Fibroblast of upper back skin (primary cell): ENCODE measurements at regions not wholly inside any gene's neighbourhood (a gene's known extent, or its start where the extent isn't known, plus 50 kb on each side); places are given as distances from the start of the nearest gene placed in this dataset.
A peak's percentile ranks its signal among the peaks of the same experiment; 100 is the strongest.

Experiments used
- DNase-seq: peaks from one replicate; pipeline ENCODE4 v3.0.0-alpha.2; 2013

DNA sequence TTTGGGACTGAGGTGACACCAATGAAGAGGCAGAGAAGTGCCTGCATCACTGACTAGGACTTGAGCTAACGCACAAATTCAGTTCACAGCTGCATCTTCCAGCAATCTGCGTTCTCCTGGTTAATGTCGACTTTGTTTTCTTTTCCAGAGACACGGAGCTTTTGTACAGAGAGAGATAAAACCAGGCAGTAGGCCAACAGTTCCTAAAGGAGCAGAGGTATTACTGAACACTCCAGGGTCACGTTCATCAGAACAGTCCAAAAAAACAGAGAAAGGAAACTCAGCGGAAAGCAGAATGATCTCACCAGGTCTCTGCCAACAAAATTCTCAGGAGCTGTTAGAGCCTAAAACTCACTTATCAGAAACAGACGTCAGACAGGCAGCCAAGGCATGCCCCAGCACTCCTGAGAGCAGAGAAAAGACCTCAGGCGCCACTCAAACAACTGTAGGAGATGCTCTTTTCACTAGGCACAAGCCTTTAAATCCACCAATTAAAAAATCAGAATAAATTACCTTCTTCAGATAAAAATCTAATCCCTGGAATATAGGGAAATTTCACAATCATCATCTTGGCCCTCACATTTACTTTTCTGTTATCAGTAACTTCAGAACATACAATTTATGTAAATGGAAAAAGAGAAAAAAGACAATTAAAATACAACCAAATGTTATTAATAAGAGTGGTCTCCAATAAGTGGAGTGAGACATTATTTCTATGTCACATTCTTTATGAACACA lies 95.9 kb upstream of the SPTBN1 start:
- peak; percentile 81 for DNase-seq

GRCh38 chr2:54364409-54364808 lies 91.7 kb upstream of the SPTBN1 start:
- no peak for DNase-seq

- DNase-seq = no peak
These were observed 90.5 kb upstream of the SPTBN1 start for GRCh38 chr2:54365661-54366060.

- DNase-seq = peak; percentile 37
These were observed 89.4 kb upstream of the SPTBN1 start for GRCh38 chr2:54366487-54367280.

DNA sequence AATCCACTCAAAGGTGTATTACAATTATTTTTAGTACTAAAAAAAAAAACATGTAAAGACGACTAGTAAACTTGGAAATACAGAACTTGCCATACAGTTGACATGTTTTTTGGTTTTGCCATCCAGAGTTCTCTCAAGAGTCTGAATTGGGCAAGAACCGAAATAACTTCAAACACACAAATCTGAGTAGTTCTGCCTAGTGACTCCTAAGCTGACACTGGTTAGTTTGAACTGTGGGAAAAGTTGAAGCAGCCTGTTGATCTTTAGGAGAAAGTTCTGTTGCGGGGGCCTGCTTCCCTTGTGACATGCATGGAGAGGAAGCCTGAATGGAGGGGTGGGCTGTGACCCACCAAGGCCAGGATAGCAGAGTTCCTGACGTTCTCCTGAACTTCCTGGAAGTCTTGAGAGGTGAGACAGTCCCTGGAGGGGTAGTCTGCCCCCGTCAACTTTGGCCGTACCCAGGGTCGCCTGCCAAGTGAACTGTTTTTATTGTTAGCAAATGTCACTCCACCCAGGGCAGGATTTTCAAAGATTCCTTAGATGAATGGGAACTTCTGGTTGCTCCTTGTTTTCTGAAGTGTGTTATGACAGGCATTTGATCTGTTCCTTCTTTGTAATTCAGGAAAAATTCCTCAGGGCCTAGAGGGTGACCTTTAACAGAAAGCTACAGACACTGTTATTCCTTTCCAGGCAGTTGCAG lies 85.6 kb upstream of the SPTBN1 start:
- DNase-seq = no peak

- DNase-seq = no peak
These were observed 84.6 kb upstream of the SPTBN1 start for GRCh38 chr2:54371460-54372065.

GRCh38 chr2:54372361-54372760 lies 83.8 kb upstream of the SPTBN1 start:
- no peak for DNase-seq

- DNase-seq = no peak
These were observed 82.3 kb upstream of the SPTBN1 start for GRCh38 chr2:54373855-54374254.

- DNase-seq = no peak
These were observed 81.3 kb upstream of the SPTBN1 start for GRCh38 chr2:54374591-54375364.

DNA sequence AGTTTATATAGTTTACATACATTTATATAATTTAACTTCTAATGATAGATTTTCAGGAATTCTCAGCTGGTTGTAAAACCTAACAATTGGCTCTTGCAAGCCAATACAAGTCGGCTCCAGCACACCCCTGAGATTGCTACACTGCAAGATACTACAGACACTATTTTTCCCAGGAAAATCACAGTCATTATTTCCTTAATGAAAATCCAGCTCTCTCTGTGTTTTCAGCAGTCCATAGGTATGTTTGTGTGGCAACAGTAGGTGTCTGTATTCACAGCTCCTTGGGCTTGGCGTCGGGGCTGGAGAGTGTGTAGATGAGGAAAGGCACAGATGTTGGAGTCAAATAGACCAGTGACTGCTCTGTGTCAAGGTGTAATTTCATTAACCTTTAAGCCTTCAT lies 78.7 kb upstream of the SPTBN1 start:
- DNase-seq = no peak

- no peak for DNase-seq
These were observed 78.1 kb upstream of the SPTBN1 start for GRCh38 chr2:54377901-54378493.

DNA sequence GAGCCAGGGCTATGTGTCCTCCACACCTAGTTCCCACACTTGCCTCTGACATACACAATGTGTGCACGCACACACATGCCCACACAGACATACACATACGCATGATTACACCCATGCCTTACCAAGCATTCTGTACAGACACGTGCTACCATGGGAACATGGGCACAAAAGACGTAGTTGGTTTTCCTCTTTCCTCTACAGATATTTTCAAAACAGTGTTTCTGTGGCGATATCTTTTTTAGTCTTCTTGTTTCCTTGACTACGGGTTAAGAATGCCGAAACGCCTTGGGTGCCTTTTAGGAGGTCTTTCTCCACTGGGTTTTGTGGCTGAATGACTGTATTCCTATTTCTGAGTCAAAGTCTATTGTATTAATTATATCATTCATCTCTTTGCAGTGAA lies 75.5 kb upstream of the SPTBN1 start:
- peak; percentile 55 for DNase-seq

DNA sequence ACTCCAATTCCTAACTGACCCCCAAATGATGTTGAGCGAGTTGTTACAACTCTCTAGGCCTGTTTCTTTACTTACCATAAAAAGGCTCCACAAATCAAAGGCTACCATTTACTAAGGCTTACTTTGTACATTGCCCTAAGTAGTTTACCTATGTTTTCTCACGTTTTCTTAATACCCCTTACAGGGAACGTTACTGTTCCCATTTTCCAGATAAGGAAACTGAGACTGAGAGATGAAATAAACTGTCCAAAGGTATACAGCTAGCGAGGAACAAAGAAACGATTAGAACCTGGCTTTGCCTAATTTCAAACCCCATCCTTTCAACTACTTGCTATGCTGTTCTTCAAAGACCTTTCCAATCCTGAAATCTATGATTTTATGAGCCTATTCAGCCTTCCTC lies 74.8 kb upstream of the SPTBN1 start:
- no peak for DNase-seq

DNA sequence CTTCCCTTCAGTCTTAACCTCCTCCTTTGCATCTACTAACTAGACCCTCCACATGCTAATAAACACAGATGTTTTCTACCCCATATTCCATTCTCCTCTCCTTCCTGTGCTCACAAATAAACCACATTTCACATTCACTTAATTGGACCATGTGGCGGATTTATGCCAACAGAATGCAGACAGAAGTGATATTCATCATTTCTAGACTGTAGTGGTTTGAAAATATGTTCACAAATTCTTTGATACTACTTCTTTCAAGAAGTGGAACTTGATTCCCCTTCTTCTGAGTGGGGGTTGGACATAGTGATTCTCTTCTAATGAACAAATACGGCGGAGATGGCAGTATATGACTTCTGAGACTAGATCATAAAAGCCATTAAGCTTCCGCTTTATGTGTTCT lies 73.5 kb upstream of the SPTBN1 start:
- DNase-seq = peak; percentile 75

DNA sequence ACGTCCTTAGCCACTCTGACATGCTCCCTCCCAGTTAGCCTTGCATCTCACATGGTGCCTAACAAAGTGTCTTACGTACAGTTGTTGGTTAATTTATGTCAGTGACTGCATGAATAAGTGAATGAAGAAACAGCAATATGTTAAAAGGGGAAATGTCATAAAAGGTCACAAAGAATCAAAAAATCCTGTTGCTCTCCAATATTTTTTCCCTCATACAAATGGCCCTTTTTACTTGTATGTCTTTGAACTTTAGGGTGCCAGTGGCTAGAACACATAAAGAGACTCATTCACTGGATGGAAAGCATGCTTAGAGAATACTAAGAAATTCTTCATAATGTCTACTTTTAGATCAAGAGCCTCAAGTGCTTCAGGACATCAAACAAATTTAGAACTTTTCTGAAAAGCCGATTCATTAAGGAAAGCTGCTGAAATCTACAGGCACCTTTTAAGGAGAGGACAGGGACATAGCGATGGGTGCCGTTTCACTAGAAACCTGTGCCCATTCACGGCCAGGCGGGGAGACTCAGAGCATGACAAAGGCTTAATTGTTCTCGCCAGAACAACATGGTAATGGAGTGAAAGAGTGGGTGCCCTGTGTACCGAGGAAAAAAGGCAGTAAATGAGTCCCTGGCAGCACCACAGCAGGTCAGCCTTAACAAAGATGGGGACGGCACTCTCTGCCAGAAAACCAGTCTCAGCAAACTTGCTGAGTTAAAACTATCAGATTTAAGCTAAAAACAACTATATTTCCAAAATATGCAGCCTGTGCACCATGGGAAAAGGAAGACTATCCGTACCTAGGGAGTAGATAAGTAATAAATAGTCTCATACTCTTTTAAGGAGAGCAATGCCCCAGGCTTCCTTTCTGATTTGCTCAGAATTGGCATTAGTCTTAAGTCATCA lies 71.6 kb upstream of the SPTBN1 start:
- no peak for DNase-seq

DNA sequence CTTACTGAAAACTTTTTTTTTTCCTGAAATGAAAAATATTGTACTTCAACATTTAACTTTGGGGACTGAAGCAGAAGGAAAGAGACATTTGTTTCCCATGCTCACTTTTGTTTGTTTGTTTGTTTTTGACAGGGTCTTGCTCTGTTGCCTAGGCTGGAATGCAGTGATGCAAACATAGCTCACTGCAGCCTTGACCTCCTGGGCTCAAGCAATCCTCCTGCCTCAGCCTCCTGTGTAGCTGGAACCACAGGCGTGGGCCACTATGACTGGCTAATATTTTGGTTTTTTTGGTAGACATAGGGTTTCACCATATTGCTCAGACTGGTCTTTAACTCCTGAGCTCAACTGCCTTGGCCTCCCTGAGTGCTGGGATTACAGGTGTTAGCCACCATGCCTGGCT lies 70.9 kb upstream of the SPTBN1 start:
- no peak for DNase-seq

- no peak for DNase-seq
These were observed 69.5 kb upstream of the SPTBN1 start for GRCh38 chr2:54386585-54386984.

DNA sequence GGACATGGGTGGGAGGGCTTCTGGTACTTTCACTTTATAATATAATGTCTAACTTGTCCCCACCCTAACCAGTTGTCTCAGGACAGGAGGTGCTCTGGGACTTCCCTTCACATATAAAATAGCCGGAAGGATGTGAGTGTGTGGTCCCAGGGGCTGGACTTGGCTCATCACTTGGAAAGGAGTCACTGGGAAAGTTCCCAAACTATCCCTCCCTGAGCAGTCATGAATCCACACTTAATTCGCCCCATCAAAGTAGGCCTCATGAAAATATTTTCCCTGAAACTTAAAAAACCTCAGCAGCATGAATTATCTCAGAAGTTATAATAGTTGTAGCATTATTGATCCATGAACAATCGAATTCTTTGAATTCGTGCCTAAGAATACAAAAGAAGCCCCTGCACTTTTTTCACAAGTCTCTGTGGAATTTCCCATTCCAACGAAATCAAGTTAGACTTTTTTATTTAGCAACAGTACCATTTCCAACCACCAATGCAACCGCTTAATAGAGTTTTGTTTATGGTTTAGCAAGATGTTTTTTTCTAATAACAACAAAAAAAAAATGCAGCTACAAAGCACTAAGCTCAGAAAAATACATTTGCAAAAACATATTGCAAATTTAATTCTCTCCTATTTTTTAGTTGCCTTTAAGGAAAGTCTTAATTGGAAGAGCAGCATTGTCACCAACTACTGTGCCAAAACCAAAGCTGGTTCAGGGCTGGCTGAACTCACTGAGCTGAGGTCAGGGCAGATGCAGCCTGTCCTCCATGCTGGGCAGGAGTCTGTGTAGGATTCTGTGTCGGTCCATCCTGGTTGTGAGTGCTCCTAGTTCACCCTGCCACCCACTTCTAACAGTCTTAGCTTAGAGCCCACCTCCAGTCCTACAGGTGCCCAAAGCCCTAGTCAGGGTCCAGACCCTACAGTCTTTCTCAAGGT lies 68.8 kb upstream of the SPTBN1 start:
- DNase-seq = peak; percentile 96

DNA sequence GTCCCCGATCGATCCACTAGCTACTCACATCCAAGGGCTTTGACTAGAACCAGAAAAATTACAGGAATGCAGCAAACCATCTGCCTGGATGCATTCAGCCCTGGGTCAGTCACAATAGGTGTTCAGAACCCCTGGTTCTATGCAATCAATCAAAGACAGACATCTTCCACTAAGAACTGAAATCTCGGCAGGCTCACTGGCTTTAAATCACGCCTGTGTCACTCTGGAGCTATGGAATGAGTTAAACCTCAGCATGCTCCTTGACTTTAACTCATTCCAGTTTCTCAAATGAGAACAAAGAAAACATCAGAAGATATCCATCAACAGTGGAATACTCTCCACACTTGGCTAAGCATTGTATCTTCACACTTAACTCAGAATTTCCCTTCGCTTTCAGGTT lies 68.1 kb upstream of the SPTBN1 start:
- peak; percentile 94 for DNase-seq
